Tibial artery (tissue), 4 donors: ENCODE measurements at regions not wholly inside any gene's neighbourhood (a gene's known extent, or its start where the extent isn't known, plus 50 kb on each side); places are given as distances from the start of the nearest gene placed in this dataset.

ENCODE experiments used
- DNase-seq, 2 donors: peaks; one replicate each; pipeline ENCODE4 v3.0.0-alpha.2; 2019
- H3K27ac ChIP-seq, 2 donors: fragments of 200-600 bp; sonication (generic) in 1 of 2; 1 replicate in 1 of 2; 2 replicates in 1 of 2; pipeline ENCODE4 v1.5.1; 2018 to 2019; ENCODE audit warnings: mild to moderate bottlenecking in 1 of 2
- H3K27me3 ChIP-seq, 2 donors: fragments of 200-600 bp; sonication (generic) in 1 of 2; one replicate each; pipeline versions ENCODE4 v1.5.1 to v1.6.0; 2016 to 2019
- H3K36me3 ChIP-seq, 3 donors: fragments of 200-600 bp; sonication (generic) in 2 of 3; one replicate each; pipeline ENCODE4 v1.5.1; 2016 to 2019; ENCODE audit warnings: mild to moderate bottlenecking in 2 of 3
- H3K4me1 ChIP-seq, 4 donors: fragments of 200-600 bp; sonication (generic) in 2 of 4; 1 replicate in 3 of 4; 2 replicates in 1 of 4; pipeline ENCODE4 v1.5.1; 2016 to 2019
- H3K4me3 ChIP-seq, 2 donors: fragments of 200-600 bp; sonication (generic) in 1 of 2; 1 replicate in 1 of 2; 2 replicates in 1 of 2; pipeline ENCODE4 v1.5.1; 2018 to 2019; ENCODE audit warnings: mild to moderate bottlenecking in 2 of 2
- H3K9me3 ChIP-seq, 3 donors: fragments of 200-600 bp; sonication (generic) in 1 of 3; one replicate each; pipeline ENCODE4 v1.5.1; 2016 to 2019
- intact Hi-C: fragments of 100-400 bp; cut with DNase I; formaldehyde crosslinking; loops from one replicate; pipeline ENCODE4 v1.15.0; 2023; ENCODE audit warnings: low total_unique reads
- TF ChIP-seq, protein P1 (sequence below), 2 experiments: fragments of 200-600 bp in 1 of 2; fragments of 450-650 bp in 1 of 2; IDR thresholded peaks; one replicate each; pipeline ENCODE4 v1.5.1; 2017 to 2019; ENCODE audit warnings: antibody characterized with exemption in 2 of 2, mild to moderate bottlenecking in 1 of 2, moderate library complexity in 1 of 2

GRCh38 chr17:55889271-55889670 is 138.4 kb downstream of the PCTP start:
- Histone ChIP-seq H3K4me3 (no peak overlapping the region), H3K4me1 (no peaks in the 10 kb centered on the region), H3K9me3 (no peaks in the 10 kb centered on the region), H3K36me3 (no peaks in the 10 kb centered on the region), H3K27ac (no peak overlapping the region), H3K27me3 (no peaks in the 10 kb centered on the region)
- no peak for DNase-seq
- intact Hi-C loops, result no loop called here
- TF ChIP-seq, protein P1, sequence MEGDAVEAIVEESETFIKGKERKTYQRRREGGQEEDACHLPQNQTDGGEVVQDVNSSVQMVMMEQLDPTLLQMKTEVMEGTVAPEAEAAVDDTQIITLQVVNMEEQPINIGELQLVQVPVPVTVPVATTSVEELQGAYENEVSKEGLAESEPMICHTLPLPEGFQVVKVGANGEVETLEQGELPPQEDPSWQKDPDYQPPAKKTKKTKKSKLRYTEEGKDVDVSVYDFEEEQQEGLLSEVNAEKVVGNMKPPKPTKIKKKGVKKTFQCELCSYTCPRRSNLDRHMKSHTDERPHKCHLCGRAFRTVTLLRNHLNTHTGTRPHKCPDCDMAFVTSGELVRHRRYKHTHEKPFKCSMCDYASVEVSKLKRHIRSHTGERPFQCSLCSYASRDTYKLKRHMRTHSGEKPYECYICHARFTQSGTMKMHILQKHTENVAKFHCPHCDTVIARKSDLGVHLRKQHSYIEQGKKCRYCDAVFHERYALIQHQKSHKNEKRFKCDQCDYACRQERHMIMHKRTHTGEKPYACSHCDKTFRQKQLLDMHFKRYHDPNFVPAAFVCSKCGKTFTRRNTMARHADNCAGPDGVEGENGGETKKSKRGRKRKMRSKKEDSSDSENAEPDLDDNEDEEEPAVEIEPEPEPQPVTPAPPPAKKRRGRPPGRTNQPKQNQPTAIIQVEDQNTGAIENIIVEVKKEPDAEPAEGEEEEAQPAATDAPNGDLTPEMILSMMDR (IDR thresholded peaks at IDR 0.05), result no peak

DNA sequence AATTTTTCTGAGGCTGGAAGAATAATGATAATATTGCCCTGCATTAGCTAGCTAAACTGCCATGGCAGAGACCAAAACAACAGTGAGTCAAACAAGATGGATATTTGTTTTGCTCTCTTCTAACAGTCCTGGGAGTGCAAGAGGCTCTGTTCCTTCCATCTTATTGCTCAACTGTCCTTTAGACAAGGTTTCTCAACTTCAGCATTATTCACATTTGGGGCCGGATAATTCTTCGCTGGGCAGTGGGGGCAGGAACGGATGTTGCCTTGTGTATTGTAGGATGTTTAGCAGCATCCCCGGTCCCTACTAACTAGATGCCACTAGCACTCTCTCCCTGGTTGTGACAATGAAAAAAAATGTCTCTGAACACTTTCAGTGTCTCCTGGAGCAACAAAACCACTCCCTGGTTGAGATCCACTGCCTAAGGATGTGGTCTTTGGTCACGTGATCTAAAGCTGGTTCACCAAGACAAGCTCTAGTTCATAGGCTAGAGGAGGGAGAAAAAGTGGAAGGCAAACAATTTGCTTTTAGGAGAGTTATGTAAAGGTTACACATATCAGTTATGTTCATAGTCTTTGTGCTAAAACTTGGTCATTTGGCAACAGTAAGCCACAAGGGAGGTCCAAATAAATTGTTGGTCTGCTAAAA is 144.4 kb downstream of the PCTP start:
- no peak overlapping the region for H3K27ac ChIP-seq
- no peaks in the 10 kb centered on the region for H3K9me3 ChIP-seq
- no peaks in the 10 kb centered on the region for H3K4me1 ChIP-seq
- no peaks in the 10 kb centered on the region for H3K36me3 ChIP-seq
- DNase-seq, result no peak
- TF ChIP-seq, protein P1 (IDR thresholded peaks at IDR 0.05), result no peak
- H3K4me3 ChIP-seq, result no peak overlapping the region
- no peaks in the 10 kb centered on the region for H3K27me3 ChIP-seq
- intact Hi-C loops, result no loop called here

DNA sequence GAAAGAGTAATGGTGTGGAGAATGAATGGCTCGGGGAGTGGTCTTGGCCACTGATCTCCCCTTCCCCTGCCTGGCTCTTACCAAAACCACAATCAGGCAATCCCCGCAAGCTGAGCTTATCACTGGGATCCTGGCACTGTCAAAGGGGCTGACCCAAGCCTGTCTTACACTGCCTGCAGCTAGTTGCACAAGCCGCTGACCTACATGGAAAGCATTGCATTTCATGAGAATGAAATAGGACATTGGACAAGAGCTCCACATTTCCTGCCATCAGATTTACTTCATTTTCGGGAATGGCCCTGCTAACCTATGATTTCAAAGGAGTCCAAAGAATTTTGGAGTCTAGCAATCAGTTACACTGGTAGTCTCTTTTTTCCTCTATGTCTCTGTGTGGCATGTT is 146.4 kb downstream of the PCTP start:
- H3K4me3 ChIP-seq, result no peak overlapping the region
- intact Hi-C loops, result no loop called here
- TF ChIP-seq, protein P1 (IDR thresholded peaks at IDR 0.05), result no peak
- H3K27me3 ChIP-seq, result no peaks in the 10 kb centered on the region
- no peaks in the 10 kb centered on the region for H3K9me3 ChIP-seq
- H3K27ac ChIP-seq, result no peak overlapping the region
- H3K4me1 ChIP-seq, result no peaks in the 10 kb centered on the region
- no peaks in the 10 kb centered on the region for H3K36me3 ChIP-seq
- peak in 1 of 2 donors; percentile 85 for DNase-seq

GRCh38 chr17:55898195-55898594 is 147.3 kb downstream of the PCTP start:
- H3K27ac ChIP-seq, result no peak overlapping the region
- intact Hi-C loops, result no loop called here
- no peaks in the 10 kb centered on the region for H3K27me3 ChIP-seq
- H3K4me3 ChIP-seq, result no peak overlapping the region
- no peaks in the 10 kb centered on the region for H3K4me1 ChIP-seq
- TF ChIP-seq, protein P1 (IDR thresholded peaks at IDR 0.05), result no peak
- H3K9me3 ChIP-seq, result no peaks in the 10 kb centered on the region
- H3K36me3 ChIP-seq, result no peaks in the 10 kb centered on the region
- no peak for DNase-seq

- Histone ChIP-seq H3K36me3 (no peaks in the 10 kb centered on the region), H3K9me3 (no peaks in the 10 kb centered on the region), H3K27ac (no peak overlapping the region), H3K27me3 (no peaks in the 10 kb centered on the region), H3K4me1 (no peaks in the 10 kb centered on the region), H3K4me3 (no peak overlapping the region)
- intact Hi-C loops, result no loop called here
- DNase-seq, result no peak
- TF ChIP-seq, protein P1 (IDR thresholded peaks at IDR 0.05), result no peak
Measured at GRCh38 chr17:55900188-55900587, 149.3 kb downstream of the PCTP start.
